Activated naive CD8-positive, alpha-beta T cell treated with anti-CD3 and anti-CD28 coated beads, Interleukin-2, amount 50 U/mL, for 24 hours (primary cell): ENCODE measurements at regions not wholly inside any gene's neighbourhood (a gene's known extent, or its start where the extent isn't known, plus 50 kb on each side); places are given as distances from the start of the nearest gene placed in this dataset.

Source experiments
- ATAC-seq: fragments of 150-1000 bp; cut with Tn5 transposase; one replicate; pipeline ENCODE4 v1.10.0; 2021
- DNase-seq: peaks from one replicate; pipeline ENCODE4 v3.0.0; 2021
- H3K27ac Mint-ChIP-seq: one replicate; pipeline ENCODE4 v1.8.0; 2021; ENCODE audit warnings: mild to moderate bottlenecking, mixed read lengths
- H3K27me3 Mint-ChIP-seq: one replicate; pipeline ENCODE4 v1.8.0; 2021; ENCODE audit warnings: mixed read lengths
- H3K36me3 Mint-ChIP-seq: one replicate; pipeline ENCODE4 v1.8.0; 2021; ENCODE audit warnings: low read depth, mixed read lengths
- H3K4me1 Mint-ChIP-seq: one replicate; pipeline ENCODE4 v1.8.0; 2021; ENCODE audit warnings: mixed read lengths
- H3K4me3 Mint-ChIP-seq: one replicate; pipeline ENCODE4 v1.8.0; 2021; ENCODE audit warnings: mild to moderate bottlenecking, moderate library complexity, mixed read lengths
- H3K9me3 Mint-ChIP-seq: one replicate; pipeline ENCODE4 v1.8.0; 2021; ENCODE audit warnings: mixed read lengths

- DNase-seq (no peak), ATAC-seq (no peak)
- Mint-ChIP-seq H3K27me3 (peaks cover 11% of the 10 kb centered on the region), H3K36me3 (no peaks in the 10 kb centered on the region), H3K4me1 (no peaks in the 10 kb centered on the region), H3K9me3 (no peaks in the 10 kb centered on the region), H3K4me3 (no peak overlapping the region), H3K27ac (no peak overlapping the region)
Observed at GRCh38 chr15:87433871-87434270, 822.7 kb downstream of the NTRK3 start.

- peaks cover 5% of the 10 kb centered on the region for H3K27me3 Mint-ChIP-seq
- H3K27ac Mint-ChIP-seq, result no peak overlapping the region
- peaks cover 4% of the 10 kb centered on the region for H3K9me3 Mint-ChIP-seq
- DNase-seq (no peak), ATAC-seq (no peak)
- no peaks in the 10 kb centered on the region for H3K36me3 Mint-ChIP-seq
- no peak overlapping the region for H3K4me3 Mint-ChIP-seq
- H3K4me1 Mint-ChIP-seq, result no peaks in the 10 kb centered on the region
Observed at GRCh38 chr15:87429754-87430153, 826.8 kb downstream of the NTRK3 start.

GRCh38 chr15:87420017-87420416 is 836.5 kb downstream of the NTRK3 start:
- DNase-seq (no peak), ATAC-seq (no peak)
- no peaks in the 10 kb centered on the region for H3K36me3 Mint-ChIP-seq
- no peaks in the 10 kb centered on the region for H3K4me1 Mint-ChIP-seq
- H3K27ac Mint-ChIP-seq, result no peak overlapping the region
- H3K9me3 Mint-ChIP-seq, result peaks cover 5% of the 10 kb centered on the region
- H3K4me3 Mint-ChIP-seq, result no peak overlapping the region
- no peaks in the 10 kb centered on the region for H3K27me3 Mint-ChIP-seq

GRCh38 chr15:87419344-87419743 is 837.2 kb downstream of the NTRK3 start:
- DNase-seq, result no peak
- Mint-ChIP-seq H3K27me3 (no peaks in the 10 kb centered on the region), H3K36me3 (no peaks in the 10 kb centered on the region), H3K9me3 (peaks cover 5% of the 10 kb centered on the region), H3K4me1 (no peaks in the 10 kb centered on the region), H3K27ac (no peak overlapping the region), H3K4me3 (no peak overlapping the region)
- no peak for ATAC-seq

- Mint-ChIP-seq H3K27me3 (no peaks in the 10 kb centered on the region), H3K4me3 (no peak overlapping the region), H3K36me3 (no peaks in the 10 kb centered on the region), H3K4me1 (no peaks in the 10 kb centered on the region), H3K27ac (no peak overlapping the region), H3K9me3 (peaks cover 5% of the 10 kb centered on the region)
- DNase-seq, result no peak
- ATAC-seq, result no peak
Observed at GRCh38 chr15:87416591-87417257, 839.8 kb downstream of the NTRK3 start.

- ATAC-seq (no peak), DNase-seq (no peak)
- Mint-ChIP-seq H3K27me3 (no peaks in the 10 kb centered on the region), H3K27ac (no peak overlapping the region), H3K36me3 (no peaks in the 10 kb centered on the region), H3K9me3 (no peaks in the 10 kb centered on the region), H3K4me1 (no peaks in the 10 kb centered on the region), H3K4me3 (no peak overlapping the region)
Observed at GRCh38 chr15:87408902-87409301, 847.6 kb downstream of the NTRK3 start.

- H3K27me3 Mint-ChIP-seq, result peaks cover 2% of the 10 kb centered on the region
- peaks cover 4% of the 10 kb centered on the region for H3K9me3 Mint-ChIP-seq
- no peaks in the 10 kb centered on the region for H3K36me3 Mint-ChIP-seq
- ATAC-seq (no peak), DNase-seq (no peak)
- no peak overlapping the region for H3K27ac Mint-ChIP-seq
- no peaks in the 10 kb centered on the region for H3K4me1 Mint-ChIP-seq
- no peak overlapping the region for H3K4me3 Mint-ChIP-seq
Observed at GRCh38 chr15:87403973-87404372, 852.6 kb downstream of the NTRK3 start.

GRCh38 chr15:87401973-87402372 is 854.6 kb downstream of the NTRK3 start:
- DNase-seq (no peak), ATAC-seq (no peak)
- no peaks in the 10 kb centered on the region for H3K36me3 Mint-ChIP-seq
- no peak overlapping the region for H3K27ac Mint-ChIP-seq
- H3K4me3 Mint-ChIP-seq, result no peak overlapping the region
- H3K4me1 Mint-ChIP-seq, result no peaks in the 10 kb centered on the region
- H3K27me3 Mint-ChIP-seq, result peaks cover 2% of the 10 kb centered on the region
- peaks cover 4% of the 10 kb centered on the region for H3K9me3 Mint-ChIP-seq

- Mint-ChIP-seq H3K4me1 (no peaks in the 10 kb centered on the region), H3K36me3 (no peaks in the 10 kb centered on the region), H3K9me3 (peaks cover 15% of the 10 kb centered on the region), H3K27me3 (no peaks in the 10 kb centered on the region), H3K4me3 (no peak overlapping the region), H3K27ac (no peak overlapping the region)
- ATAC-seq (no peak), DNase-seq (no peak)
Observed at GRCh38 chr15:87394676-87395075, 861.9 kb downstream of the NTRK3 start.

GRCh38 chr15:87387766-87388165 is 868.8 kb downstream of the NTRK3 start:
- ATAC-seq (no peak), DNase-seq (no peak)
- no peak overlapping the region for H3K4me3 Mint-ChIP-seq
- peaks cover 5% of the 10 kb centered on the region for H3K9me3 Mint-ChIP-seq
- no peaks in the 10 kb centered on the region for H3K36me3 Mint-ChIP-seq
- no peak overlapping the region for H3K27ac Mint-ChIP-seq
- H3K4me1 Mint-ChIP-seq, result no peaks in the 10 kb centered on the region
- H3K27me3 Mint-ChIP-seq, result no peaks in the 10 kb centered on the region

- Mint-ChIP-seq H3K36me3 (no peaks in the 10 kb centered on the region), H3K27ac (no peak overlapping the region), H3K4me1 (no peaks in the 10 kb centered on the region), H3K27me3 (no peaks in the 10 kb centered on the region), H3K4me3 (no peak overlapping the region), H3K9me3 (peaks cover 22% of the 10 kb centered on the region)
- no peak for ATAC-seq
- no peak for DNase-seq
Observed at GRCh38 chr15:87374339-87374738, 882.2 kb downstream of the NTRK3 start.

GRCh38 chr15:87369269-87369668 is 887.3 kb downstream of the NTRK3 start:
- Mint-ChIP-seq H3K36me3 (no peaks in the 10 kb centered on the region), H3K27ac (no peak overlapping the region), H3K4me3 (no peak overlapping the region), H3K4me1 (no peaks in the 10 kb centered on the region), H3K27me3 (no peaks in the 10 kb centered on the region), H3K9me3 (peaks cover 18% of the 10 kb centered on the region)
- DNase-seq (no peak), ATAC-seq (no peak)

GRCh38 chr15:87368511-87368910 is 888.0 kb downstream of the NTRK3 start:
- Mint-ChIP-seq H3K9me3 (peaks cover 12% of the 10 kb centered on the region), H3K4me1 (no peaks in the 10 kb centered on the region), H3K36me3 (no peaks in the 10 kb centered on the region), H3K27me3 (no peaks in the 10 kb centered on the region), H3K4me3 (no peak overlapping the region), H3K27ac (no peak overlapping the region)
- no peak for ATAC-seq
- DNase-seq, result no peak

- Mint-ChIP-seq H3K4me3 (no peak overlapping the region), H3K9me3 (peaks cover 4% of the 10 kb centered on the region), H3K4me1 (no peaks in the 10 kb centered on the region), H3K36me3 (no peaks in the 10 kb centered on the region), H3K27me3 (no peaks in the 10 kb centered on the region), H3K27ac (no peak overlapping the region)
- ATAC-seq, result no peak
- DNase-seq, result no peak
Observed at GRCh38 chr15:87365186-87365585, 891.4 kb downstream of the NTRK3 start.

- Mint-ChIP-seq H3K27ac (no peak overlapping the region), H3K9me3 (peaks cover 4% of the 10 kb centered on the region), H3K4me1 (no peaks in the 10 kb centered on the region), H3K36me3 (no peaks in the 10 kb centered on the region), H3K4me3 (no peak overlapping the region), H3K27me3 (no peaks in the 10 kb centered on the region)
- ATAC-seq, result no peak
- no peak for DNase-seq
Observed at GRCh38 chr15:87362531-87362930, 894.0 kb downstream of the NTRK3 start.
